ENCODE measurements at regions not wholly inside any gene's neighbourhood (a gene's known extent, or its start where the extent isn't known, plus 50 kb on each side); places are given as distances from the start of the nearest gene placed in this dataset.

DNA sequence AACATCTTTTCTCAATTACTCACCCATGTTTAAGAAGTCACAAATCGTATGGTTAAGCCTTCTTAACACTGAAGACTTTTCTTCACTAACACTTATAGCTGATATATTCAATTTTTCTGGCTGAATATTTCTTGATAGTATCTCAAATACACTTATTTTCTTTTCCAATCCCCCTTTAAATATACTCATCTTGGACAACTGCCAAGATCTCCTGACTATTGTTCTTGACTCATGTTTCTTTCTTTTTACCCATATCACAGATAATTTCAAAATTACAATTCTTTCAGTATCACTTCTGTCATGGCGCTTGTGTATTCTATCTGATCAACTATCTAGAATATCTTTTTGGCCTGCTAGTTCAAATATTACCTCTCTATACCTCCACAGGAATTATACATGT, 954.3 kb upstream of the ACVR2A start:
- TF ChIP-seq, protein P1, sequence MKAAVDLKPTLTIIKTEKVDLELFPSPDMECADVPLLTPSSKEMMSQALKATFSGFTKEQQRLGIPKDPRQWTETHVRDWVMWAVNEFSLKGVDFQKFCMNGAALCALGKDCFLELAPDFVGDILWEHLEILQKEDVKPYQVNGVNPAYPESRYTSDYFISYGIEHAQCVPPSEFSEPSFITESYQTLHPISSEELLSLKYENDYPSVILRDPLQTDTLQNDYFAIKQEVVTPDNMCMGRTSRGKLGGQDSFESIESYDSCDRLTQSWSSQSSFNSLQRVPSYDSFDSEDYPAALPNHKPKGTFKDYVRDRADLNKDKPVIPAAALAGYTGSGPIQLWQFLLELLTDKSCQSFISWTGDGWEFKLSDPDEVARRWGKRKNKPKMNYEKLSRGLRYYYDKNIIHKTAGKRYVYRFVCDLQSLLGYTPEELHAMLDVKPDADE (IDR thresholded peaks at IDR 0.05), result no peak
- TF ChIP-seq, protein P2, sequence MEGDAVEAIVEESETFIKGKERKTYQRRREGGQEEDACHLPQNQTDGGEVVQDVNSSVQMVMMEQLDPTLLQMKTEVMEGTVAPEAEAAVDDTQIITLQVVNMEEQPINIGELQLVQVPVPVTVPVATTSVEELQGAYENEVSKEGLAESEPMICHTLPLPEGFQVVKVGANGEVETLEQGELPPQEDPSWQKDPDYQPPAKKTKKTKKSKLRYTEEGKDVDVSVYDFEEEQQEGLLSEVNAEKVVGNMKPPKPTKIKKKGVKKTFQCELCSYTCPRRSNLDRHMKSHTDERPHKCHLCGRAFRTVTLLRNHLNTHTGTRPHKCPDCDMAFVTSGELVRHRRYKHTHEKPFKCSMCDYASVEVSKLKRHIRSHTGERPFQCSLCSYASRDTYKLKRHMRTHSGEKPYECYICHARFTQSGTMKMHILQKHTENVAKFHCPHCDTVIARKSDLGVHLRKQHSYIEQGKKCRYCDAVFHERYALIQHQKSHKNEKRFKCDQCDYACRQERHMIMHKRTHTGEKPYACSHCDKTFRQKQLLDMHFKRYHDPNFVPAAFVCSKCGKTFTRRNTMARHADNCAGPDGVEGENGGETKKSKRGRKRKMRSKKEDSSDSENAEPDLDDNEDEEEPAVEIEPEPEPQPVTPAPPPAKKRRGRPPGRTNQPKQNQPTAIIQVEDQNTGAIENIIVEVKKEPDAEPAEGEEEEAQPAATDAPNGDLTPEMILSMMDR (conservative IDR thresholded peaks at IDR 0.05; ENCODE audit: low read depth in 2 of 2), result no peak
- no peak for TF ChIP-seq POLR2AphosphoS5 (IDR thresholded peaks at IDR 0.05; ENCODE audit: low read depth)

Measured in GM23338 (cell line).